HAP-1 (cell line): ENCODE measurements at regions not wholly inside any gene's neighbourhood (a gene's known extent, or its start where the extent isn't known, plus 50 kb on each side); places are given as distances from the start of the nearest gene placed in this dataset.
A peak's percentile ranks its signal among the peaks of the same experiment; 100 is the strongest.

ENCODE experiments used
- DNase-seq, 2 experiments: peaks; one replicate each; pipeline ENCODE4 v3.0.0-alpha.2; 2016 to 2020; ENCODE audit warnings: low spot score in 2 of 2
- H3K27me3 ChIP-seq: fragments of 250-450 bp; sonication (Bioruptor Pico); 2 replicates; pipeline ENCODE4 v1.5.1; 2020; ENCODE audit warnings: low read depth, mild to moderate bottlenecking, moderate library complexity
- H3K36me3 ChIP-seq: fragments of 250-450 bp; sonication (Bioruptor Pico); replicated peaks from 2 replicates; pipeline ENCODE4 v1.5.1; 2020; ENCODE audit warnings: mild to moderate bottlenecking
- H3K4me1 ChIP-seq: fragments of 250-450 bp; sonication (Bioruptor Pico); 2 replicates; pipeline ENCODE4 v1.5.1; 2020; ENCODE audit warnings: mild to moderate bottlenecking
- H3K4me3 ChIP-seq: fragments of 250-450 bp; sonication (Bioruptor Pico); 2 replicates; pipeline ENCODE4 v1.5.1; 2020; ENCODE audit warnings: mild to moderate bottlenecking, moderate library complexity
- H3K9me3 ChIP-seq: fragments of 250-450 bp; sonication (Bioruptor Pico); 2 replicates; pipeline ENCODE4 v1.5.1; 2020; ENCODE audit warnings: mild to moderate bottlenecking, moderate library complexity
- in situ Hi-C: fragments of 300-500 bp; cut with MboI; formaldehyde crosslinking; loops from 3 replicates; pipeline ENCODE4 v1.14.3; 2020; ENCODE audit warnings: low sequenced_read_pairs, inconsistent platforms, mixed read lengths

DNA sequence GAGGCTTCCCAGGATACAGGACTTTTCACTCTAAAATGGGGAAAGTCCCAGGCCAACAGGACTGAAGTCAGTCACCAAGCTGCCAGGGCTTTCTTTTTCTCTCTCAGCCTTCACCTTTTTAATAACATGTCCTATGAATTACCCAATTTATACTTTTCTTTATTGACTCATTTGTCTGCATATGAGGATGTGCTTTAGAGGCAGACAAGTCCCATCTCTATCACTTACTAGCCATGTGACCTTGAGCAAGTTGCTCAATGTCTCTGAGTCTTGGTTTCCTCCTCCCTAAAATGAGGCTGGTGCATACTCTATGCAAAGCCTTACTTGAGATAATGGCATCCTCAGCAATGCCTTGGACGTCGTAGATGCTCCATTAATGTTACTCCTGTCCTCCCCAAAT lies 98.1 kb upstream of the TMPO start:
- DNase-seq = no peak
- no peaks in the 10 kb centered on the region for H3K27me3 ChIP-seq
- in situ Hi-C loops = no loop called here
- no peaks in the 10 kb centered on the region for H3K9me3 ChIP-seq
- H3K36me3 ChIP-seq = no peaks in the 10 kb centered on the region
- H3K4me1 ChIP-seq = peaks cover 9% of the 10 kb centered on the region
- no peak overlapping the region for H3K4me3 ChIP-seq

DNA sequence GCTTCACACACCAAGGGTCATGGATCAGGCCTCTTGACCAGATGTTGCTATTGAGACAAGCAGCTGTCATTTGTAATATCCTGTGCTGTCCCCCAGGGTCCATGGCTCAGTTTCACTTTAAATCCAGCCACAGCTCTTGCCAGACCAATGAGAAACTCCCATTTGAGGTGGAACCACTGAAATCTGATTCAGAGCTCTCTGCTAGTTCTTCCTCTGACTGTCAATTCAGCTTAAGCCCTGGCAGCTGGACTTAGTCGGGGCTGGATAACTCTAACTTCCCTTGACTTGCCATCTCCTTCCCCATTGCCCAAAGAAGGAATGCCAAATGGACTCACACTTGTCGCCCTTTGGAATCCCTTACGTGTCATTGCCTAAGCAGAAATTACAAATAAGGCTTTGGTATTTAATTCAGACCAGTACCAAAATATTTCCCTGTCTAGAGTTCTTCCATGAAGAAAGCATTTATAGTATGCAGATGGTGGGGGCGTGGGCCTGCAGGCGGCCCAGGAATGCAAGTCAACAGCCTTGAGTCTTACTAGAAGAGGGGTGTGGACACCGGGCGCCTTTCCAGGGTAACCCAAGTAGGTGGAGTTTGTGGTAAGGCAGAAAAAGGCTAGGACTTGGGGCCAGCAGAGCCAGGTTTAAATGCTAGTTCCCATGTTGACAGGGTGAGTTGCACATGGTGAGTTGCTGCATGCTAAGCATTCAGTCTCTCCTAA lies 96.9 kb upstream of the TMPO start:
- Histone ChIP-seq H3K36me3 (no peaks in the 10 kb centered on the region), H3K9me3 (no peaks in the 10 kb centered on the region), H3K4me3 (no peak overlapping the region), H3K27me3 (no peaks in the 10 kb centered on the region), H3K4me1 (peaks cover 9% of the 10 kb centered on the region)
- peak; percentile 39 to 79 for DNase-seq
- in situ Hi-C loops = no loop called here

DNA sequence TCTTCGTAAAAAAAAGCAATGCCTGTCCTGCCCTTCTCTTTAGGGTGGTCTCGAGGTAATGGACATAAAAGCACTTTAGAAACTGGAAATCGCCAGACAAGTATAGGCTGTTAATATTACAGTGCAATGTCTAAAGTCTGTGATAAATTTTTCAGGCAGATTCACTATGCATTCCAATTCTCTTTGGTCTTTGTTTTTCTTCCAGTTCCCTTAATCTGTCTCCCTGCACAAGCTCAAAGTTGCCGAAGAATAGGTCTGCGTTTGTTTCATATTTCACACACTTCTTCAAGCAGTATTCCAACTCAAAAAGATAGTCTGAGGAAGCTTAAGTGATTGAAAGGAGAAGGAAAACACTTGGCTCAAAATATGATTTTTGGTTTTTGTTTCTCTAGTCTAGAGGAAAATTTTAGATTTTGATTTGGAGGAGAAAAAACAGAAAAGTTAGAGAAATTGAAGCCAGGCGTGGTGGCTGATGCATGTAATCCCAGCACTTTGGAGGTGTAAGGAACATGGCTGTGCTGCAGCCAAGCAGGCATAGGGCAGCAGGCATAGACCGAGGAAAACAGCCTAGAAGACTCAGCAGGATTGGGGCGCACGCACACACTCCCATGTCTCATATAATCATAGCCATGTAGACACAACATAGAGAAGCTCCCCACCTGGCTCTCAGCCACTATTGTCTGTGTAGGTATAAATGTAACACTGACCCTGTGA lies 96.2 kb upstream of the TMPO start:
- in situ Hi-C loops = no loop called here
- H3K9me3 ChIP-seq = no peaks in the 10 kb centered on the region
- no peak overlapping the region for H3K4me3 ChIP-seq
- H3K27me3 ChIP-seq = no peaks in the 10 kb centered on the region
- peaks cover 9% of the 10 kb centered on the region for H3K4me1 ChIP-seq
- DNase-seq = no peak
- no peaks in the 10 kb centered on the region for H3K36me3 ChIP-seq

DNA sequence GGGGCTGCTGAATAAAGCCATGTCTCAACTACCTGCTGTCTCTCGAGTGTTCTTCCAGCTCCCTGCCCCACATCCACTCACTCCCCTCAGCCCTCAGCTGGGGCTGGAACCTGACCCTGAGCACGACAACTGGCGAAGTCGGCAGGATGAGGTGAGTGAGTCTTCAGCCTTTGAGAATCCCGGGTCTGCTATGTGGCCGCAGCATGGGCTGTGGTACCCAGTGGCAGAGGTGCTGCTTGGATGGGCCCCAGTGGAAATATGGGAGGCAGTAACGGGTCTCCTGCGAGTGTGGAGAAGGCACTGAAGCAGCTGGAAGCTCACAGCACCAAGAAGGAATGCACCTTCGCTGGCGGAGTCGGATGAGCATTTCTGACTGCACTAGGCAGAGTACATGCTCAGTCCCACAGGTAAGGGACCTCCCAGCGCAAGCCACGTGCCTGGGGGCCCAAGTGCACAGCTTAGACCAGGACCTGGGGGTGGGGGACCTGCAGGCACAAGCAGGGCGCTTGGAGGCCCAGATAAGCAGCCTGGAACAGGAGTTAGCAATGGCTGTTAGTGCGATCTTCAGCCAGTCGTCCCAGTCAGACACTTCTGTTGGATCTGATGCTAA lies 95.5 kb upstream of the TMPO start:
- Histone ChIP-seq H3K4me1 (peaks cover 9% of the 10 kb centered on the region), H3K27me3 (no peaks in the 10 kb centered on the region), H3K36me3 (no peaks in the 10 kb centered on the region), H3K9me3 (no peaks in the 10 kb centered on the region), H3K4me3 (no peak overlapping the region)
- no peak for DNase-seq
- in situ Hi-C loops = no loop called here

DNA sequence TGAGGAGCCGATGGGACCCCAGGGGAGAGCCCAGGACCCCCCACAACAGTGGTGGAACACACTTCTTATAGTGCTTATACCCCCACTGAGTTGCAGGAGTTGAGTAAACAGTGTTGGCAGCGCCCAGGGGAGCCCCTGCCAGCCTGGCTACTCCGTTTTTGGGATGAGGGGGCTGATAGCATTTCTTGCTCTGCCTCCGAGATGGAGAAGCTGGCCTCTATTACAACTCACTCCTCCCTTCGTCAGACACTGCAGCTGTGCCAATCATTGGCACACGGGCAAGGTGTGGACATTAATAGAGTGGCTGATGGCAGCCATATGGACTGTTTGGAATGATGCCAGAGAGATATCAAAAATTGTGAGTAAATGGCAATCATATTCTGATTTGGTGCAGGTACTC lies 94.9 kb upstream of the TMPO start:
- Histone ChIP-seq H3K4me1 (peaks cover 9% of the 10 kb centered on the region), H3K4me3 (no peak overlapping the region), H3K9me3 (no peaks in the 10 kb centered on the region), H3K36me3 (no peaks in the 10 kb centered on the region), H3K27me3 (no peaks in the 10 kb centered on the region)
- in situ Hi-C loops = no loop called here
- no peak for DNase-seq

DNA sequence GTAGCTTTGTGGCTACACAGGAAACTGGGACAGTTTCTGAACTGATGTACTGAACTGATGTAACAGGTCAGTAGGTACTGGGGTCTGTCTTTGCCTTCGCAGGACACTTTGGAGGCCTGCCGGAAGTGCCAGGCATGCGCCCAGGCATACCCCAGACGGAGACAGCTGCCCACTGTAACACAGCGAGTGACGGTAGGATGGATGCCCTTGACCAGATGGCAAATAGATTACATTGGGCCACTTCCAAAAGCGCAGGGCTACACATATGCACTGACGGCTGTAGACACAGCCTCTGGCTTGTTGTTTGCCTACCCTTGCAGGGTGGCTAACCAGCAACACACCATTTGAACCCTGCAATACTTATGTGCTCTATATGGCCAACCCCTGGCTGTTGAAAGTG lies 94.1 kb upstream of the TMPO start:
- H3K4me1 ChIP-seq = peaks cover 9% of the 10 kb centered on the region
- in situ Hi-C loops = no loop called here
- no peaks in the 10 kb centered on the region for H3K9me3 ChIP-seq
- no peak for DNase-seq
- H3K27me3 ChIP-seq = no peaks in the 10 kb centered on the region
- H3K4me3 ChIP-seq = no peak overlapping the region
- H3K36me3 ChIP-seq = no peaks in the 10 kb centered on the region

DNA sequence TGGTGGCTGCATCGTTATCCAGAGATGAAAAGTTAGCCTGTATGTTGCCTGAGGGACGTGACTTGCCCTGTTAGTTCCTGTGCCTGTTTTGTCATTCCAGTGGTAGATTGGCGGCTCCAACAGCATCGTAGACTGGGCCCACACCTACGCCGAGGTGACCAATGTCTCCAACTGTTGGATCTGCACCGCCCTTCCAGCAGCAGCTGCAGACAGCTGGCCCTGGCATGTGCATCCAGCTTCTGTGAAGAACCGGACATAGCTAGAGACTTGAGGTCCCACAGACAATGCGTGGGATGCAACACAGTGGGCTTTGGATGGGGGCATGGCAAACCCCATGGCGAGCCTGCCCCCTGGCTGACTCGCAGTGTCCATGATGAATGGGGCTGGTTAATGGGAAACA lies 93.0 kb upstream of the TMPO start:
- H3K9me3 ChIP-seq = no peaks in the 10 kb centered on the region
- H3K36me3 ChIP-seq = no peaks in the 10 kb centered on the region
- H3K27me3 ChIP-seq = no peaks in the 10 kb centered on the region
- in situ Hi-C loops = no loop called here
- no peak for DNase-seq
- peaks cover 9% of the 10 kb centered on the region for H3K4me1 ChIP-seq
- H3K4me3 ChIP-seq = no peak overlapping the region

DNA sequence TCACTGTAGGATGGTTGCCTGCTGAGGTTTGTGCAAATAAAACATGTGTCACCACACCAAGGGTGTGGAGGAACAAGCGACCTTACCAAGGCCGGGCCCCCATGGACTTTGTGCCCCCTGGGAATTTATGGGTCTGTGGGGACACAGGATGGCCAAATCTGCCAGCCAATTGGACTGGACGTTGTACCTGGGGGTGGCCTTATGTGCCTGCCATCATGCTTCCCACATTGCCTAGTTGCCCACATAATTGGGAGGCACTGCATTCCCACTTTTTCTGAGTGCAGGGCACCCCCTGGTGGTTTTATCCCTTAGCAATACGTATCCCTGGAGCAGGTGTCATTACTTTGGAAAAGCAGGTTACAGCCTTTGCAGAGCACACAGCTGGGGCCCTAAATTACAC lies 92.6 kb upstream of the TMPO start:
- Histone ChIP-seq H3K4me1 (peaks cover 9% of the 10 kb centered on the region), H3K36me3 (no peaks in the 10 kb centered on the region)

DNA sequence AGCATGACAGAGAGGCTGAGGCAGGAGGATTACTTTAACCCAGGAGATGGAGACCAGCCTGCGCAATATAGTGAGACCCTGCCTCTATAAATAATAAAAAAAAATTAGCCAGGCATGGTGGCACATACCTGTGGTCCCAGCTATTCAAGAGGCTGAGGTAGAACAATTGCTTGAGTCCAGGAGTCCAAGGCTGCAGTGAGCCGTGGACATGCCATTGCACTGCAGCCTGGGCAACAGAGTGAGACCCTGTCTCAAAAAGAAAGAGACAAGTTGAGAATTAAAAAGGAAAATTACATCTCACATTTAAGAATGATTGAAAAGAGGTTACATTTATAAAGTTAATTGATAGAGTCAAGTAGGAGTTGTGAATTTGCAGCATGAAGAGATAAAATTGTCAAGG lies 91.4 kb upstream of the TMPO start:
- H3K4me1 ChIP-seq = peaks cover 3% of the 10 kb centered on the region
- no peak overlapping the region for H3K4me3 ChIP-seq
- no peaks in the 10 kb centered on the region for H3K9me3 ChIP-seq
- no peak for DNase-seq
- no peaks in the 10 kb centered on the region for H3K36me3 ChIP-seq
- no peaks in the 10 kb centered on the region for H3K27me3 ChIP-seq
- in situ Hi-C loops = no loop called here

More for the DNA sequence above, 92.6 kb upstream of the TMPO start:
- Histone ChIP-seq H3K27me3 (no peaks in the 10 kb centered on the region), H3K9me3 (no peaks in the 10 kb centered on the region), H3K4me3 (no peak overlapping the region)
- peak in 1 of 2 experiments; percentile 60 for DNase-seq
- in situ Hi-C loops = no loop called here

DNA sequence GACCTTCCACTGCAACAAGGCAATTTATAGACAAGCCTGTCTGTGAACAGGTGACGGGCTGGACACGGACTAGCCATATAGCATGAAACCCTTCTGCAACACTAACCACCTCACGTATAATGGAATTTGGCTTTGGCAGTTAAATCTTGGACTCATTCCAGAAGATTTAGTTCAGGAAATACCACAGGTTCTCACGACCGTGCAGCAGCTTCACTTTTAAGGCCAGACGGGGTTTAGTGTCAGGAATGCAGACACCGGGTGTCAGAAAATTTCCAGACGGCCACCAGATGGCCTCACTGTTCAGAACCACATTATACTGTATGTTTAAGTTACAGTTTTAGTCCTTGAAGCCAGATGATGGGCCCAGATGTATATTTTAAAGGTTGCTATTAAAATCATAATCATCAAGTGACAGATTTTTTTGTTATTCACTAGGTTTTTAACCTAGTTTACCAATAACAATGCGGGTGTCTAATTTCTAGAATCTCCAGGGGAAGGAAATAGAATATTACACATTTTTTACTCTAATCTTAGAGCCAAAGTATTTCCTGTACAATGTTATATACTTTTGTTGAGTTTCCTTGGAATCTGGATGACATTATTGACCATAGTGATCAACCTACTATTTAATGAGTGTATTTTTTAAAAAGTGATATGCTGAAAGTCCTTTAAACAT lies 90.5 kb upstream of the TMPO start:
- in situ Hi-C loops = no loop called here
- Histone ChIP-seq H3K4me3 (no peak overlapping the region), H3K4me1 (no peaks in the 10 kb centered on the region), H3K27me3 (no peaks in the 10 kb centered on the region), H3K9me3 (no peaks in the 10 kb centered on the region), H3K36me3 (no peaks in the 10 kb centered on the region)
- DNase-seq = peak; percentile 61 to 74

DNA sequence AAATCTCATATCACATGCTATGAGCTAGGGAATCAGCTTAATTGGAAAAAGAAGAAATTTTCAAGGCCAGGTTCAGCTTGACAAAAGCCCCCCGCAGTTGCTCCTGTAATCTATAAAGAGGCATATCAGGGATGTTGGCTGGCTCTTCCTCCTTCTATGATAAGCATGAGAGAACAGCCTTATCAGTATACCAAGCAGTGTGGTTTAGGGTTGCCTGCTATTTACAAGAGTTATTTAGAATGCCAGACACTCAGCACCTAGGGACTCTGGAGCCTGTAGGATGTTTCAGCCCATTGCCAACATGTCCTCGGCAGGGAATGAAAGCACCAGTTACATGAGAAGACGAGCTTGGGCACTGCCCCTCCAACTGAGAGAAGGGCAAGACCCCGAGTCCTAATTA lies 89.5 kb upstream of the TMPO start:
- no peak for DNase-seq
- in situ Hi-C loops = no loop called here
- Histone ChIP-seq H3K36me3 (no peaks in the 10 kb centered on the region), H3K4me3 (no peak overlapping the region), H3K27me3 (no peaks in the 10 kb centered on the region), H3K9me3 (no peaks in the 10 kb centered on the region), H3K4me1 (no peaks in the 10 kb centered on the region)

DNA sequence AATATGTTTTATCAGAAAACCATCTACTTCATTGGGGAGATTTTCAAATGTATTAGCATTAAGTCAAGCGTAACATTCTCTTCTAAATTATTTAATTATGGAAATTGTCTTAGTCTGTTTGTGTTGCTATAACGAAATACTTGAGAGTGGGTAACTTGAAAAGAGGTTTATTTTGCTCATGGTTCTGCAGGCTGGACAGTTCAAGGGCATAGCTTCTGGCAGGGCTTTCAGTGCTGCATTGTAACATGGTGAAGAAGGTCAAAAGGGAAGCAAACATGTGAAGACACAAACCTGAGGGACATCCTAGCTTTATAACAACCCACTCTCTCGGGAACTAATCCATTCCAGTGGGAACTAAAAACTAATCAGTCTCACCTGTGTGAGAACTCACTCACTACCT lies 84.3 kb upstream of the TMPO start:
- no peaks in the 10 kb centered on the region for H3K36me3 ChIP-seq
- H3K4me3 ChIP-seq = no peak overlapping the region
- in situ Hi-C loops = no loop called here
- no peak for DNase-seq
- H3K9me3 ChIP-seq = peaks cover 8% of the 10 kb centered on the region
- no peaks in the 10 kb centered on the region for H3K4me1 ChIP-seq
- no peaks in the 10 kb centered on the region for H3K27me3 ChIP-seq

DNA sequence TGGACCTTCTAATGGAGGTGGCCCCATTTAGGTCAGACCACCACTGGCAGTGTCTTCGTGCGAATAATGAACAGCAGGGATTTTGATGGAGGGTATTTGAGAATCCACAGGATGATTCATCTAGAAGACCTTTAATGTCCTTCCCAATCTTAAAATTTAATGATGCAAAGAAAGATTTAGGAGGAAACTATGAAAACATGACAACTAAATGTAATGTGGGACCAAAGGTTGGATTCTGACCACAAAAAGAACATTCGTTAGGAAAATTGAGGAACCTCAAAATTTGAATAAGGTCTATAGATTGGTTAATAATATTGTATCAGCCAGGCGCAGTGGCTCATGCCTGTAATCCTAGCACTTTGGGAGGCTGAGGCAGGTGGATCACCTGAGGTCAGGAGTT lies 78.2 kb upstream of the TMPO start:
- Histone ChIP-seq H3K36me3 (no peaks in the 10 kb centered on the region), H3K9me3 (peaks cover 8% of the 10 kb centered on the region), H3K4me3 (no peak overlapping the region), H3K4me1 (no peaks in the 10 kb centered on the region), H3K27me3 (no peaks in the 10 kb centered on the region)
- in situ Hi-C loops = no loop called here
- no peak for DNase-seq
